Liver (tissue), 3 donors: ENCODE measurements at regions not wholly inside any gene's neighbourhood (a gene's known extent, or its start where the extent isn't known, plus 50 kb on each side); places are given as distances from the start of the nearest gene placed in this dataset.

Source experiments
- ATF3 ChIP-seq: IDR thresholded peaks from 2 replicates; pipeline ENCODE4 v1.6.1; 2016; ENCODE audit warnings: antibody characterized with exemption
- CTCF ChIP-seq: fragments of 150-350 bp; IDR thresholded peaks from 2 replicates; pipeline ENCODE4 v1.5.1; 2017; ENCODE audit warnings: improper control_type of control experiment, low read depth, low read length; ENCODE audit not compliant: missing input control
- EGR1 ChIP-seq, 2 donors: IDR thresholded peaks; 2 replicates each; pipeline ENCODE4 v1.6.1; 2016 to 2018; ENCODE audit warnings: antibody characterized with exemption in 2 of 2, low read depth in 2 of 2
- FOXA1 ChIP-seq: IDR thresholded peaks from 2 replicates; pipeline ENCODE4 v1.6.1; 2016; ENCODE audit warnings: antibody characterized with exemption
- GABPA ChIP-seq, 2 donors: IDR thresholded peaks in 1 of 2; conservative IDR thresholded peaks in 1 of 2; 2 replicates each; pipeline ENCODE4 v1.6.1; 2016; ENCODE audit warnings: antibody characterized with exemption in 2 of 2, mild to moderate bottlenecking in 1 of 2, moderate library complexity in 1 of 2
- HNF4G ChIP-seq: IDR thresholded peaks from 2 replicates; pipeline ENCODE4 v1.6.1; 2016; ENCODE audit warnings: antibody characterized with exemption
- JUND ChIP-seq, 2 donors: IDR thresholded peaks; 2 replicates each; pipeline ENCODE4 v1.6.1; 2016; ENCODE audit warnings: antibody characterized with exemption in 2 of 2
- MAX ChIP-seq: IDR thresholded peaks from 2 replicates; pipeline ENCODE4 v1.6.1; 2016; ENCODE audit warnings: antibody characterized with exemption
- REST ChIP-seq: IDR thresholded peaks from 2 replicates; pipeline ENCODE4 v1.6.1; 2016; ENCODE audit warnings: antibody characterized with exemption, mild to moderate bottlenecking
- RXRA ChIP-seq, 2 donors: IDR thresholded peaks; 2 replicates each; pipeline ENCODE4 v1.6.1; 2017 to 2018; ENCODE audit warnings: antibody characterized with exemption in 2 of 2, mild to moderate bottlenecking in 1 of 2
- SP1 ChIP-seq: IDR thresholded peaks from 2 replicates; pipeline ENCODE4 v1.6.1; 2018; ENCODE audit warnings: antibody characterized with exemption, mild to moderate bottlenecking
- TAF1 ChIP-seq: conservative IDR thresholded peaks from 2 replicates; pipeline ENCODE4 v1.6.1; 2016; ENCODE audit warnings: antibody characterized with exemption, mild to moderate bottlenecking
- YY1 ChIP-seq: IDR thresholded peaks from 2 replicates; pipeline ENCODE4 v1.6.1; 2016; ENCODE audit warnings: antibody characterized with exemption, mild to moderate bottlenecking
- ZBTB33 ChIP-seq: IDR thresholded peaks from 2 replicates; pipeline ENCODE4 v1.6.1; 2016; ENCODE audit warnings: antibody characterized with exemption
- donor health status: healthy.
- donor health status: healthy.

- no peak for TF ChIP-seq CTCF
- no peak for TF ChIP-seq REST
- no peak for TF ChIP-seq YY1
- no peak for TF ChIP-seq EGR1 (IDR thresholded peaks at IDR 0.05; ENCODE audit: low read depth in 2 of 2)
- TF ChIP-seq TAF1: no peak
- no peak for TF ChIP-seq MAX
- TF ChIP-seq ZBTB33: no peak
- no peak for TF ChIP-seq HNF4G
- no peak for TF ChIP-seq FOXA1
- TF ChIP-seq GABPA (IDR thresholded peaks at IDR 0.05 in 1 of 2, conservative IDR thresholded peaks at IDR 0.05 in 1 of 2): no peak
- no peak for TF ChIP-seq ATF3
- TF ChIP-seq SP1: no peak
- TF ChIP-seq RXRA (IDR thresholded peaks at IDR 0.05): no peak
- no peak for TF ChIP-seq JUND (IDR thresholded peaks at IDR 0.05)
Measured at GRCh38 chr6:164005004-164005711, 590.6 kb downstream of the QKI start.
